Liver (tissue), 3 donors: ENCODE measurements at regions not wholly inside any gene's neighbourhood (a gene's known extent, or its start where the extent isn't known, plus 50 kb on each side); places are given as distances from the start of the nearest gene placed in this dataset.
"Not testable (repeated sequence)": the region's sequence is repeated elsewhere in the genome, so short reads cannot be mapped to it uniquely, and the experiment has no call there.

Experiments
- GABPA ChIP-seq, 2 donors: IDR thresholded peaks in 1 of 2; conservative IDR thresholded peaks in 1 of 2; 2 replicates each; pipeline ENCODE4 v1.6.1; 2016; ENCODE audit warnings: antibody characterized with exemption in 2 of 2, mild to moderate bottlenecking in 1 of 2, moderate library complexity in 1 of 2
- YY1 ChIP-seq: IDR thresholded peaks from 2 replicates; pipeline ENCODE4 v1.6.1; 2016; ENCODE audit warnings: antibody characterized with exemption, mild to moderate bottlenecking
- TF ChIP-seq, protein P1 (sequence below): fragments of 150-350 bp; IDR thresholded peaks from 2 replicates; pipeline ENCODE4 v1.5.1; 2017; ENCODE audit warnings: improper control_type of control experiment, low read depth, low read length; ENCODE audit not compliant: missing input control
- TF ChIP-seq, protein P2 (sequence below): IDR thresholded peaks from 2 replicates; pipeline ENCODE4 v1.6.1; 2016; ENCODE audit warnings: antibody characterized with exemption
- donor health status: healthy.
- donor health status: healthy.

DNA sequence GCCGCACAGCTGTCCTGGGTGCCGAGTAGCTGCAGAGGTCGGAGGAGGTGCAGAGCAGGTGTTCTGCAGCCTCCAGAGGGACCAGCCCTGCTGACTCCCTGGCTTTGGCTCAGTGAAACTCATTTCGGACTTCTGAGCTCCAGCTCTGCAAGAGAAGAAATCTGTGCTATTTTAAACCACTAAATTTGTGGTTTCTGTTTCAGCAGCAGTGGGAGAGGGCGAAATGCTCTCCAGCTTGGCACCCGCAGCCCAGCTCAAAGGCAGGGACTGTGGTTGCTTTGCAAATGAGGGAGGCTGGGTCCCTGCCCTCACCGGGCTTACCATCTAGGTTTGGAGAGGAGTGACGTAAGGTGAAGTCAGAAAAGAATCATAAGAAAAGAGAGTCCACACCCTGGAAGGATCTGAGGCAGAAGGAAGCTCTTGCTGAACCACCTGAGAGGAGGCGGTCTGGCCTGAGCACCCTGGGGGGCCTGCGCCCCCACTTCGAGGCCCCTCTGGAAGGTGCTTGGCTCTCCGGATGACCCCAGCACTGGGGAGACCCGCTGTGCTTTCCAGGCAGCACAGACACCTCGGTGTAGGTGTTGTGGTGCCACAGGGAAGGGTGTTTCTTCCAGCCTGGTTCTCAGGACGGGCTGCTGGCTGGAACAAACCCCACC is 112.8 kb upstream of the FAM20C start:
- TF ChIP-seq, protein P1, sequence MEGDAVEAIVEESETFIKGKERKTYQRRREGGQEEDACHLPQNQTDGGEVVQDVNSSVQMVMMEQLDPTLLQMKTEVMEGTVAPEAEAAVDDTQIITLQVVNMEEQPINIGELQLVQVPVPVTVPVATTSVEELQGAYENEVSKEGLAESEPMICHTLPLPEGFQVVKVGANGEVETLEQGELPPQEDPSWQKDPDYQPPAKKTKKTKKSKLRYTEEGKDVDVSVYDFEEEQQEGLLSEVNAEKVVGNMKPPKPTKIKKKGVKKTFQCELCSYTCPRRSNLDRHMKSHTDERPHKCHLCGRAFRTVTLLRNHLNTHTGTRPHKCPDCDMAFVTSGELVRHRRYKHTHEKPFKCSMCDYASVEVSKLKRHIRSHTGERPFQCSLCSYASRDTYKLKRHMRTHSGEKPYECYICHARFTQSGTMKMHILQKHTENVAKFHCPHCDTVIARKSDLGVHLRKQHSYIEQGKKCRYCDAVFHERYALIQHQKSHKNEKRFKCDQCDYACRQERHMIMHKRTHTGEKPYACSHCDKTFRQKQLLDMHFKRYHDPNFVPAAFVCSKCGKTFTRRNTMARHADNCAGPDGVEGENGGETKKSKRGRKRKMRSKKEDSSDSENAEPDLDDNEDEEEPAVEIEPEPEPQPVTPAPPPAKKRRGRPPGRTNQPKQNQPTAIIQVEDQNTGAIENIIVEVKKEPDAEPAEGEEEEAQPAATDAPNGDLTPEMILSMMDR, result not testable (repeated sequence)
- TF ChIP-seq GABPA (IDR thresholded peaks at IDR 0.05 in 1 of 2, conservative IDR thresholded peaks at IDR 0.05 in 1 of 2); YY1: not testable (repeated sequence)
- TF ChIP-seq, protein P2, sequence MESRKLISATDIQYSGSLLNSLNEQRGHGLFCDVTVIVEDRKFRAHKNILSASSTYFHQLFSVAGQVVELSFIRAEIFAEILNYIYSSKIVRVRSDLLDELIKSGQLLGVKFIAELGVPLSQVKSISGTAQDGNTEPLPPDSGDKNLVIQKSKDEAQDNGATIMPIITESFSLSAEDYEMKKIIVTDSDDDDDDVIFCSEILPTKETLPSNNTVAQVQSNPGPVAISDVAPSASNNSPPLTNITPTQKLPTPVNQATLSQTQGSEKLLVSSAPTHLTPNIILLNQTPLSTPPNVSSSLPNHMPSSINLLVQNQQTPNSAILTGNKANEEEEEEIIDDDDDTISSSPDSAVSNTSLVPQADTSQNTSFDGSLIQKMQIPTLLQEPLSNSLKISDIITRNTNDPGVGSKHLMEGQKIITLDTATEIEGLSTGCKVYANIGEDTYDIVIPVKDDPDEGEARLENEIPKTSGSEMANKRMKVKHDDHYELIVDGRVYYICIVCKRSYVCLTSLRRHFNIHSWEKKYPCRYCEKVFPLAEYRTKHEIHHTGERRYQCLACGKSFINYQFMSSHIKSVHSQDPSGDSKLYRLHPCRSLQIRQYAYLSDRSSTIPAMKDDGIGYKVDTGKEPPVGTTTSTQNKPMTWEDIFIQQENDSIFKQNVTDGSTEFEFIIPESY, result not testable (repeated sequence)
